Thyroid gland (tissue), 4 donors: ENCODE measurements at regions not wholly inside any gene's neighbourhood (a gene's known extent, or its start where the extent isn't known, plus 50 kb on each side); places are given as distances from the start of the nearest gene placed in this dataset.

Experiments used
- POLR2A ChIP-seq, 2 donors: fragments of 450-650 bp; IDR thresholded peaks; one replicate each; pipeline ENCODE4 v1.6.1; 2017; ENCODE audit warnings: antibody characterized with exemption in 2 of 2, mild to moderate bottlenecking in 2 of 2, moderate library complexity in 1 of 2
- TF ChIP-seq, protein P1 (sequence below), 6 experiments: fragments of 200-600 bp in 3 of 6; fragments of 450-650 bp in 3 of 6; sonication (generic) in 3 of 6; IDR thresholded peaks; one replicate each; pipeline ENCODE4 v1.5.1; 2016 to 2019; ENCODE audit warnings: antibody characterized with exemption in 6 of 6, mild to moderate bottlenecking in 2 of 6, inconsistent platforms in 1 of 6, moderate library complexity in 1 of 6

DNA sequence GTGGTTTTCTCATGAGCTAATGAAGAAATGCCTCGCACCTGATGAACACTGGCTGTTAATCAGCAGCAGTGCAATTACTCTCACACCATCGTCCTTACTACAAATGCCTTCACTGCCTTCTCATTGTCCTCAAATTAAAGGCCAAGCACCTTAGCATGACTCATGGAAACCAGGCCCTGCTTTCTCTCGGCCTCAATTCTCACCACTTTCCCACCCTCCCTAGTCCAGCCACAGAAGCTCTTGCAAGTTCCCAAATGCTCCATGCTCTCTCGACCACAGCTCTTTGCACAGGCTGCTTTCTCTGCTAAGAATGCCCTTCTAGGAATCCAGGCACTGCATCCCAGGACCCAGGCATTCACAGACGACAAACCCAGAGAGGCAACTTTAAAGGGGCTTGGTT lies 94.6 kb upstream of the KLF4 start:
- TF ChIP-seq, protein P1, sequence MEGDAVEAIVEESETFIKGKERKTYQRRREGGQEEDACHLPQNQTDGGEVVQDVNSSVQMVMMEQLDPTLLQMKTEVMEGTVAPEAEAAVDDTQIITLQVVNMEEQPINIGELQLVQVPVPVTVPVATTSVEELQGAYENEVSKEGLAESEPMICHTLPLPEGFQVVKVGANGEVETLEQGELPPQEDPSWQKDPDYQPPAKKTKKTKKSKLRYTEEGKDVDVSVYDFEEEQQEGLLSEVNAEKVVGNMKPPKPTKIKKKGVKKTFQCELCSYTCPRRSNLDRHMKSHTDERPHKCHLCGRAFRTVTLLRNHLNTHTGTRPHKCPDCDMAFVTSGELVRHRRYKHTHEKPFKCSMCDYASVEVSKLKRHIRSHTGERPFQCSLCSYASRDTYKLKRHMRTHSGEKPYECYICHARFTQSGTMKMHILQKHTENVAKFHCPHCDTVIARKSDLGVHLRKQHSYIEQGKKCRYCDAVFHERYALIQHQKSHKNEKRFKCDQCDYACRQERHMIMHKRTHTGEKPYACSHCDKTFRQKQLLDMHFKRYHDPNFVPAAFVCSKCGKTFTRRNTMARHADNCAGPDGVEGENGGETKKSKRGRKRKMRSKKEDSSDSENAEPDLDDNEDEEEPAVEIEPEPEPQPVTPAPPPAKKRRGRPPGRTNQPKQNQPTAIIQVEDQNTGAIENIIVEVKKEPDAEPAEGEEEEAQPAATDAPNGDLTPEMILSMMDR (IDR thresholded peaks at IDR 0.05), result no peak
- no peak for TF ChIP-seq POLR2A (IDR thresholded peaks at IDR 0.05)
